CD4-positive, alpha-beta T cell treated with Interleukin-2 at 100 ng/mL for 4 hours (primary cell): ENCODE measurements at regions not wholly inside any gene's neighbourhood (a gene's known extent, or its start where the extent isn't known, plus 50 kb on each side); places are given as distances from the start of the nearest gene placed in this dataset.
"Not testable (repeated sequence)": the region's sequence is repeated elsewhere in the genome, so short reads cannot be mapped to it uniquely, and the experiment has no call there.

ENCODE experiments used
- DNase-seq: peaks from one replicate; pipeline ENCODE4 v3.0.0-alpha.2; 2020; ENCODE audit warnings: low spot score

GRCh38 chr1:208717525-208717924 is 473.3 kb upstream of the PLXNA2 start:
- no peak for DNase-seq

- no peak for DNase-seq
Observed at GRCh38 chr1:208722592-208722991, 478.4 kb upstream of the PLXNA2 start.

- DNase-seq, result no peak
Observed at GRCh38 chr1:208724079-208724478, 479.9 kb upstream of the PLXNA2 start.

GRCh38 chr1:208728815-208729214 is 484.6 kb upstream of the PLXNA2 start:
- no peak for DNase-seq

- peak; percentile 1 for DNase-seq
Observed at GRCh38 chr1:208731981-208732821, 488.0 kb upstream of the PLXNA2 start.

GRCh38 chr1:208737161-208737560 is 493.0 kb upstream of the PLXNA2 start:
- DNase-seq, result no peak

GRCh38 chr1:208737922-208738321 is 493.7 kb upstream of the PLXNA2 start:
- no peak for DNase-seq

GRCh38 chr1:208739636-208740035 is 495.5 kb upstream of the PLXNA2 start:
- not testable (repeated sequence) for DNase-seq

GRCh38 chr1:208741296-208741695 is 497.1 kb upstream of the PLXNA2 start:
- DNase-seq, result no peak

GRCh38 chr1:208743361-208743760 is 499.2 kb upstream of the PLXNA2 start:
- DNase-seq, result no peak

- no peak for DNase-seq
Observed at GRCh38 chr1:208747979-208748378, 503.8 kb upstream of the PLXNA2 start.

GRCh38 chr1:208748387-208749165 is 504.4 kb upstream of the PLXNA2 start:
- DNase-seq, result no peak

- no peak for DNase-seq
Observed at GRCh38 chr1:208756339-208756981, 512.3 kb upstream of the PLXNA2 start.

GRCh38 chr1:208757846-208758245 is 513.7 kb upstream of the PLXNA2 start:
- DNase-seq, result no peak

- DNase-seq, result no peak
Observed at GRCh38 chr1:208759255-208759654, 515.1 kb upstream of the PLXNA2 start.

GRCh38 chr1:208763971-208764370 is 519.8 kb upstream of the PLXNA2 start:
- no peak for DNase-seq

- DNase-seq, result no peak
Observed at GRCh38 chr1:208766832-208767231, 522.6 kb upstream of the PLXNA2 start.

GRCh38 chr1:208767816-208768215 is 523.6 kb upstream of the PLXNA2 start:
- DNase-seq, result no peak

- DNase-seq, result no peak
Observed at GRCh38 chr1:208772891-208773290, 528.7 kb upstream of the PLXNA2 start.

- no peak for DNase-seq
Observed at GRCh38 chr1:208775841-208776240, 531.7 kb upstream of the PLXNA2 start.

- DNase-seq, result no peak
Observed at GRCh38 chr1:208778417-208778816, 534.2 kb upstream of the PLXNA2 start.

- no peak for DNase-seq
Observed at GRCh38 chr1:208781391-208782045, 537.3 kb upstream of the PLXNA2 start.
